Neuron (in vitro differentiated cells): ENCODE measurements at regions not wholly inside any gene's neighbourhood (a gene's known extent, or its start where the extent isn't known, plus 50 kb on each side); places are given as distances from the start of the nearest gene placed in this dataset.
"Not testable (repeated sequence)": the region's sequence is repeated elsewhere in the genome, so short reads cannot be mapped to it uniquely, and the experiment has no call there.

Source experiments
- H2AFZ ChIP-seq: one replicate; pipeline ENCODE4 v1.6.1; 2013; ENCODE audit warnings: low read depth, mild to moderate bottlenecking, inconsistent platforms, low read length, moderate library complexity
- H3K27me3 ChIP-seq: one replicate; pipeline ENCODE4 v1.6.1; 2013; ENCODE audit warnings: low read length; ENCODE audit not compliant: insufficient read depth
- H3K36me3 ChIP-seq: one replicate; pipeline ENCODE4 v1.6.1; 2013; ENCODE audit warnings: low read length; ENCODE audit not compliant: insufficient read depth
- H3K4me1 ChIP-seq: one replicate; pipeline ENCODE4 v1.6.1; 2013; ENCODE audit warnings: low read length; ENCODE audit not compliant: insufficient read depth
- H3K4me3 ChIP-seq: 2 replicates; pipeline ENCODE4 v1.5.1; 2013; ENCODE audit warnings: mild to moderate bottlenecking, low read length, moderate library complexity
- H3K9me3 ChIP-seq: one replicate; pipeline ENCODE4 v1.6.1; 2013; ENCODE audit warnings: low read length

- H3K27me3 ChIP-seq = no peaks in the 10 kb centered on the region
- H3K4me1 ChIP-seq = no peaks in the 10 kb centered on the region
Observed at GRCh38 chr1:91594383-91595055, 93.9 kb downstream of the CDC7 start.

GRCh38 chr1:91596474-91596873 is 95.8 kb downstream of the CDC7 start:
- Histone ChIP-seq H3K27me3 (no peaks in the 10 kb centered on the region), H3K4me3 (no peak overlapping the region), H3K36me3 (no peaks in the 10 kb centered on the region), H3K9me3 (no peaks in the 10 kb centered on the region), H2AFZ (no peak overlapping the region), H3K4me1 (no peaks in the 10 kb centered on the region)

More at GRCh38 chr1:91594383-91595055, 93.9 kb downstream of the CDC7 start:
- Histone ChIP-seq H3K36me3 (no peaks in the 10 kb centered on the region), H3K9me3 (no peaks in the 10 kb centered on the region), H2AFZ (no peak overlapping the region), H3K4me3 (no peak overlapping the region)

GRCh38 chr1:91597215-91597614 is 96.6 kb downstream of the CDC7 start:
- Histone ChIP-seq H2AFZ (no peak overlapping the region), H3K36me3 (no peaks in the 10 kb centered on the region), H3K27me3 (no peaks in the 10 kb centered on the region), H3K9me3 (no peaks in the 10 kb centered on the region), H3K4me1 (no peaks in the 10 kb centered on the region), H3K4me3 (no peak overlapping the region)

- Histone ChIP-seq H3K9me3 (no peaks in the 10 kb centered on the region), H3K4me3 (no peak overlapping the region), H3K27me3 (no peaks in the 10 kb centered on the region), H3K36me3 (no peaks in the 10 kb centered on the region), H2AFZ (no peak overlapping the region), H3K4me1 (no peaks in the 10 kb centered on the region)
Observed at GRCh38 chr1:91600431-91601337, 100.0 kb downstream of the CDC7 start.

- Histone ChIP-seq H2AFZ (no peak overlapping the region), H3K4me3 (no peak overlapping the region), H3K36me3 (no peaks in the 10 kb centered on the region), H3K9me3 (no peaks in the 10 kb centered on the region), H3K4me1 (no peaks in the 10 kb centered on the region), H3K27me3 (no peaks in the 10 kb centered on the region)
Observed at GRCh38 chr1:91601554-91602376, 101.1 kb downstream of the CDC7 start.

- Histone ChIP-seq H3K4me3 (no peak overlapping the region), H3K27me3 (no peaks in the 10 kb centered on the region), H2AFZ (no peak overlapping the region), H3K9me3 (no peaks in the 10 kb centered on the region), H3K4me1 (no peaks in the 10 kb centered on the region), H3K36me3 (no peaks in the 10 kb centered on the region)
Observed at GRCh38 chr1:91603409-91603808, 102.8 kb downstream of the CDC7 start.

GRCh38 chr1:91604632-91605031 is 104.0 kb downstream of the CDC7 start:
- Histone ChIP-seq H3K4me1 (no peaks in the 10 kb centered on the region), H3K36me3 (no peaks in the 10 kb centered on the region), H3K4me3 (no peak overlapping the region), H2AFZ (no peak overlapping the region), H3K9me3 (no peaks in the 10 kb centered on the region), H3K27me3 (no peaks in the 10 kb centered on the region)

GRCh38 chr1:91605566-91605965 is 104.9 kb downstream of the CDC7 start:
- no peaks in the 10 kb centered on the region for H3K36me3 ChIP-seq
- H2AFZ ChIP-seq = no peak overlapping the region
- H3K4me3 ChIP-seq = no peak overlapping the region
- no peaks in the 10 kb centered on the region for H3K9me3 ChIP-seq
- H3K4me1 ChIP-seq = no peaks in the 10 kb centered on the region
- H3K27me3 ChIP-seq = no peaks in the 10 kb centered on the region

- H3K36me3 ChIP-seq = no peaks in the 10 kb centered on the region
- H3K27me3 ChIP-seq = no peaks in the 10 kb centered on the region
- H3K4me1 ChIP-seq = no peaks in the 10 kb centered on the region
- H3K4me3 ChIP-seq = no peak overlapping the region
- no peak overlapping the region for H2AFZ ChIP-seq
- H3K9me3 ChIP-seq = no peaks in the 10 kb centered on the region
Observed at GRCh38 chr1:91606546-91607078, 106.0 kb downstream of the CDC7 start.

- not testable (repeated sequence) for H3K4me3 ChIP-seq, H3K9me3 ChIP-seq, H3K27me3 ChIP-seq, H3K36me3 ChIP-seq, H2AFZ ChIP-seq, H3K4me1 ChIP-seq
Observed at GRCh38 chr1:91607686-91608085, 107.0 kb downstream of the CDC7 start.

- no peaks in the 10 kb centered on the region for H3K27me3 ChIP-seq
- H3K36me3 ChIP-seq = no peaks in the 10 kb centered on the region
- H3K4me3 ChIP-seq = no peak overlapping the region
- no peak overlapping the region for H2AFZ ChIP-seq
- H3K4me1 ChIP-seq = no peaks in the 10 kb centered on the region
- H3K9me3 ChIP-seq = no peaks in the 10 kb centered on the region
Observed at GRCh38 chr1:91608876-91609275, 108.2 kb downstream of the CDC7 start.

GRCh38 chr1:91609551-91609950 is 108.9 kb downstream of the CDC7 start:
- no peak overlapping the region for H3K4me3 ChIP-seq
- no peaks in the 10 kb centered on the region for H3K9me3 ChIP-seq
- H3K27me3 ChIP-seq = no peaks in the 10 kb centered on the region
- no peaks in the 10 kb centered on the region for H3K4me1 ChIP-seq
- H2AFZ ChIP-seq = no peak overlapping the region
- H3K36me3 ChIP-seq = no peaks in the 10 kb centered on the region

GRCh38 chr1:91610102-91610501 is 109.5 kb downstream of the CDC7 start:
- Histone ChIP-seq H3K36me3 (no peaks in the 10 kb centered on the region), H3K27me3 (no peaks in the 10 kb centered on the region), H2AFZ (no peak overlapping the region), H3K9me3 (no peaks in the 10 kb centered on the region), H3K4me1 (no peaks in the 10 kb centered on the region), H3K4me3 (no peak overlapping the region)
